ENCODE measurements at regions not wholly inside any gene's neighbourhood (a gene's known extent, or its start where the extent isn't known, plus 50 kb on each side); places are given as distances from the start of the nearest gene placed in this dataset.

- TF ChIP-seq CTCF (conservative IDR thresholded peaks at IDR 0.05 in 1 of 2, IDR thresholded peaks at IDR 0.05 in 1 of 2; ENCODE audit: low read depth in 1 of 2, low read length in 2 of 2): no peak
- TF ChIP-seq EZH2 (IDR thresholded peaks at IDR 0.05; ENCODE audit: low read length, missing control alignments): no peak
These were observed 53.9 kb upstream of the IL6 start for GRCh38 chr7:22672846-22673680.
